Liver (tissue), 8 donors: ENCODE measurements at regions not wholly inside any gene's neighbourhood (a gene's known extent, or its start where the extent isn't known, plus 50 kb on each side); places are given as distances from the start of the nearest gene placed in this dataset.

ENCODE experiments used
- DNase-seq: peaks from one replicate; pipeline ENCODE4 v3.0.0-alpha.2; 2017; ENCODE audit warnings: low spot score
- H3K27ac ChIP-seq, 2 donors: one replicate each; pipeline ENCODE4 v1.7.0; 2013; ENCODE audit warnings: inconsistent platforms in 2 of 2, low read length in 2 of 2, control low read depth in 1 of 2, low read depth in 1 of 2, mild to moderate bottlenecking in 1 of 2
- H3K27me3 ChIP-seq, 4 donors: one replicate each; pipeline versions ENCODE4 v1.6.1 to v1.7.0; 2013; ENCODE audit warnings: low read length in 3 of 4, inconsistent platforms in 1 of 4, mild to moderate bottlenecking in 1 of 4, moderate library complexity in 1 of 4; ENCODE audit not compliant: control insufficient read depth in 4 of 4, insufficient read depth in 4 of 4
- H3K36me3 ChIP-seq, 4 donors: one replicate each; pipeline versions ENCODE4 v1.6.1 to v1.7.0; 2013; ENCODE audit warnings: low read length in 3 of 4, mild to moderate bottlenecking in 3 of 4, low read depth in 1 of 4, moderate library complexity in 1 of 4; ENCODE audit not compliant: control insufficient read depth in 4 of 4, insufficient read depth in 3 of 4
- H3K4me1 ChIP-seq, 4 donors: one replicate each; pipeline versions ENCODE4 v1.6.1 to v1.7.0; 2013; ENCODE audit warnings: low read length in 3 of 4, mild to moderate bottlenecking in 3 of 4, moderate library complexity in 1 of 4; ENCODE audit not compliant: control insufficient read depth in 4 of 4, insufficient read depth in 4 of 4
- H3K4me3 ChIP-seq, 3 donors: one replicate each; pipeline versions ENCODE4 v1.6.1 to v1.7.0; 2013; ENCODE audit warnings: low read length in 3 of 3, control low read depth in 1 of 3, low read depth in 1 of 3, mild to moderate bottlenecking in 1 of 3
- H3K9ac ChIP-seq, 2 donors: one replicate each; pipeline ENCODE4 v1.7.0; 2013; ENCODE audit warnings: low read length in 2 of 2, mild to moderate bottlenecking in 2 of 2, moderate library complexity in 2 of 2, control low read depth in 1 of 2, low read depth in 1 of 2
- H3K9me3 ChIP-seq, 4 donors: one replicate each; pipeline versions ENCODE4 v1.6.1 to v1.7.0; 2013; ENCODE audit warnings: low read length in 3 of 4; ENCODE audit not compliant: control insufficient read depth in 4 of 4
- FOXA1 ChIP-seq: IDR thresholded peaks from 2 replicates; pipeline ENCODE4 v1.6.1; 2016; ENCODE audit warnings: antibody characterized with exemption
- GABPA ChIP-seq, 2 donors: IDR thresholded peaks in 1 of 2; conservative IDR thresholded peaks in 1 of 2; 2 replicates each; pipeline ENCODE4 v1.6.1; 2016; ENCODE audit warnings: antibody characterized with exemption in 2 of 2, mild to moderate bottlenecking in 1 of 2, moderate library complexity in 1 of 2
- HNF4A ChIP-seq, 2 donors: conservative IDR thresholded peaks; 2 replicates each; pipeline ENCODE4 v1.6.1; 2016; ENCODE audit warnings: antibody characterized with exemption in 2 of 2, mild to moderate bottlenecking in 2 of 2
- HNF4G ChIP-seq: IDR thresholded peaks from 2 replicates; pipeline ENCODE4 v1.6.1; 2016; ENCODE audit warnings: antibody characterized with exemption
- JUND ChIP-seq, 2 donors: IDR thresholded peaks; 2 replicates each; pipeline ENCODE4 v1.6.1; 2016; ENCODE audit warnings: antibody characterized with exemption in 2 of 2
- NR2F2 ChIP-seq: IDR thresholded peaks from 2 replicates; pipeline ENCODE4 v1.6.1; 2016; ENCODE audit warnings: antibody characterized with exemption
- RAD21 ChIP-seq, 2 donors: IDR thresholded peaks; 2 replicates each; pipeline ENCODE4 v1.6.1; 2016; ENCODE audit warnings: antibody characterized with exemption in 2 of 2, mild to moderate bottlenecking in 2 of 2
- SP1 ChIP-seq: IDR thresholded peaks from 2 replicates; pipeline ENCODE4 v1.6.1; 2018; ENCODE audit warnings: antibody characterized with exemption, mild to moderate bottlenecking
- WGBS: extraction: QIAGEN DNeasy Blood & Tissue Kit; methylation state at CpG from one replicate; pipeline ENCODE4 v1.1.7; 2013; 5-methylcytosine and 5-hydroxymethylcytosine counted together
- TF ChIP-seq, protein P1 (sequence below): fragments of 150-350 bp; IDR thresholded peaks from 2 replicates; pipeline ENCODE4 v1.5.1; 2017; ENCODE audit warnings: improper control_type of control experiment, low read depth, low read length; ENCODE audit not compliant: missing input control
- TF ChIP-seq, protein P2 (sequence below): IDR thresholded peaks from 2 replicates; pipeline ENCODE4 v1.6.1; 2016; ENCODE audit warnings: antibody characterized with exemption
- TF ChIP-seq, protein P3 (sequence below): IDR thresholded peaks from 2 replicates; pipeline ENCODE4 v1.6.1; 2016; ENCODE audit warnings: antibody characterized with exemption, mild to moderate bottlenecking
- TF ChIP-seq, protein P4 (sequence below): IDR thresholded peaks from 2 replicates; pipeline ENCODE4 v1.6.1; 2016; ENCODE audit warnings: antibody characterized with exemption
- donor health status: healthy.
- donor health status: healthy.
- donor health status: healthy.
- donor health status: healthy.
- donor health status: healthy.

DNA sequence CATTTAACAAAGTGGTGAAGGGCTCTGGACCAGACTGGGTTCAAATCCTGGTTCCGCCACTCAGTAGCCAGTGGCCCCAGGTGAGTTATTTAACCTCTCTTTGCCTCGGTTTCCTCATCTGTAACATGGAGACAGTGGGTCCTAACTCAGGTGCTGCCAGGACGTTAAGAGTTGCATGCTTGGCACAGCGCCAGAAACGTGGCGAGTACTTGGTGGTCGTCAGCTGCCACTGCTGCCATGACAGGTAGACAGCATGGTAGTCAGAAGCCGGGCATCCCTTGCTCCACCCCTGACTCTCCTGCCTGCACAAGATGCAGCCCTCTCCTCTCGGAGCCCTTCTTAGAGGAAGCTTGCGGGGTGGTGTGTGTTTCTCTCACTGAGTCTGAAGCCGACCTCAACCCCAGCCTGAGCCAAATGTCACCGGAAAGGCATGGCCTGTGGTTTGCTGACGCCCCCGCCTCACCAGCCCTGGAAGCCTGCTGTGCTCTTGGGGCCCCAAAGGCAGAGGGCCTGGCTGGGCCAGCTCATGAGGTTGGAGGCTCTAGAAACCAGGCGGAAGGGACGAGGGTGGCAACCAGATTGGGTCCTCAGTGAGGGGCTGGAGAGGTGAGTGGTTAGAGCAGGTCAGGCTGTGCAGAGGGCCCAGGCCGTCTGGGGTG is 160.8 kb upstream of the TLE3 start:
- Histone ChIP-seq H3K4me1 (peaks cover 0 to 3% (median under 1%) of the 10 kb centered on the region in 4 donors), H3K9ac (no peak overlapping the region), H3K27me3 (no peaks in the 10 kb centered on the region), H3K27ac (no peak overlapping the region), H3K4me3 (no peak overlapping the region), H3K36me3 (no peaks in the 10 kb centered on the region), H3K9me3 (no peaks in the 10 kb centered on the region)
- WGBS, result 64% methylated on average over 17 of the region's 17 CpGs
- no peak for DNase-seq
- TF ChIP-seq, protein P1, sequence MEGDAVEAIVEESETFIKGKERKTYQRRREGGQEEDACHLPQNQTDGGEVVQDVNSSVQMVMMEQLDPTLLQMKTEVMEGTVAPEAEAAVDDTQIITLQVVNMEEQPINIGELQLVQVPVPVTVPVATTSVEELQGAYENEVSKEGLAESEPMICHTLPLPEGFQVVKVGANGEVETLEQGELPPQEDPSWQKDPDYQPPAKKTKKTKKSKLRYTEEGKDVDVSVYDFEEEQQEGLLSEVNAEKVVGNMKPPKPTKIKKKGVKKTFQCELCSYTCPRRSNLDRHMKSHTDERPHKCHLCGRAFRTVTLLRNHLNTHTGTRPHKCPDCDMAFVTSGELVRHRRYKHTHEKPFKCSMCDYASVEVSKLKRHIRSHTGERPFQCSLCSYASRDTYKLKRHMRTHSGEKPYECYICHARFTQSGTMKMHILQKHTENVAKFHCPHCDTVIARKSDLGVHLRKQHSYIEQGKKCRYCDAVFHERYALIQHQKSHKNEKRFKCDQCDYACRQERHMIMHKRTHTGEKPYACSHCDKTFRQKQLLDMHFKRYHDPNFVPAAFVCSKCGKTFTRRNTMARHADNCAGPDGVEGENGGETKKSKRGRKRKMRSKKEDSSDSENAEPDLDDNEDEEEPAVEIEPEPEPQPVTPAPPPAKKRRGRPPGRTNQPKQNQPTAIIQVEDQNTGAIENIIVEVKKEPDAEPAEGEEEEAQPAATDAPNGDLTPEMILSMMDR, result no peak
- no peak for TF ChIP-seq HNF4G
- no peak for TF ChIP-seq HNF4A (conservative IDR thresholded peaks at IDR 0.05)
- no peak for TF ChIP-seq GABPA (IDR thresholded peaks at IDR 0.05 in 1 of 2, conservative IDR thresholded peaks at IDR 0.05 in 1 of 2)

DNA sequence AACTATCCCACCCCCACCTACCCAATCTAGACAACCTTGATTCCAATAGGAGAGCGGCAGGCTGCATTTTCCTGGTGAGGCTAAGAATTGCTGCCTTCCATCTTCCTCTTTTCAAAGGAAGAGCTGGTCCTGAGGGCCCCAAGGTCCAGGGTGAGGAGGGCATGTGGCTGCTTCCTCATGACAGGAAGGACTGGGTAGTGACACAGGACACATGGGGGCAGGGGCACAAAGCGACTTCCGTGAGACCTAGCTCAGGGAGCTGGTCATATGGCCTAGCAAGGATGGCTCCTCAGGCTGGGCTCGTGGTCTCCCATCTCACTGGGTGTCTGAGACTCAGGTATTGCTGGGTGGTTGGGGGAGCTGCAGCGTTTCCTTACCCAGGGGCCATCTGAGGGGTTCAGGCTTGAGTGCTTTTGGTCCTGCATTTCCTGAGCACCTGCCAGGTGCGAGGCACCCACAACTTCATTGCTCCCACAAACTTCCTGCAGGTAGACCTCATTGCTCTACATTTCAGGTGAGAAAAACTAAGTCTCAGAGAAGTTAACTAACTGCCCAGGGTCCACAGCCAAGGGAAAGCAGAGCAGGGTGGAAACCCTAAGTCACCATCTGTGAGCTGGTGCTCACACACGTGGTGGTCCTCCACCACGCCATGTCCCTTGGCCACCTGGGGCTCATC is 160.0 kb upstream of the TLE3 start:
- Histone ChIP-seq H3K4me1 (peaks cover 0 to 3% (median under 1%) of the 10 kb centered on the region in 4 donors), H3K9ac (no peak overlapping the region), H3K27ac (no peak overlapping the region), H3K36me3 (no peaks in the 10 kb centered on the region), H3K9me3 (no peaks in the 10 kb centered on the region), H3K27me3 (no peaks in the 10 kb centered on the region), H3K4me3 (no peak overlapping the region)
- 82% methylated on average over 8 of the region's 8 CpGs for WGBS
- no peak for TF ChIP-seq RAD21 (IDR thresholded peaks at IDR 0.05)
- TF ChIP-seq, protein P2, sequence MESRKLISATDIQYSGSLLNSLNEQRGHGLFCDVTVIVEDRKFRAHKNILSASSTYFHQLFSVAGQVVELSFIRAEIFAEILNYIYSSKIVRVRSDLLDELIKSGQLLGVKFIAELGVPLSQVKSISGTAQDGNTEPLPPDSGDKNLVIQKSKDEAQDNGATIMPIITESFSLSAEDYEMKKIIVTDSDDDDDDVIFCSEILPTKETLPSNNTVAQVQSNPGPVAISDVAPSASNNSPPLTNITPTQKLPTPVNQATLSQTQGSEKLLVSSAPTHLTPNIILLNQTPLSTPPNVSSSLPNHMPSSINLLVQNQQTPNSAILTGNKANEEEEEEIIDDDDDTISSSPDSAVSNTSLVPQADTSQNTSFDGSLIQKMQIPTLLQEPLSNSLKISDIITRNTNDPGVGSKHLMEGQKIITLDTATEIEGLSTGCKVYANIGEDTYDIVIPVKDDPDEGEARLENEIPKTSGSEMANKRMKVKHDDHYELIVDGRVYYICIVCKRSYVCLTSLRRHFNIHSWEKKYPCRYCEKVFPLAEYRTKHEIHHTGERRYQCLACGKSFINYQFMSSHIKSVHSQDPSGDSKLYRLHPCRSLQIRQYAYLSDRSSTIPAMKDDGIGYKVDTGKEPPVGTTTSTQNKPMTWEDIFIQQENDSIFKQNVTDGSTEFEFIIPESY, result no peak
- TF ChIP-seq, protein P1, result no peak
- no peak for TF ChIP-seq FOXA1
- no peak for TF ChIP-seq GABPA (IDR thresholded peaks at IDR 0.05 in 1 of 2, conservative IDR thresholded peaks at IDR 0.05 in 1 of 2)
- no peak for TF ChIP-seq SP1
- no peak for TF ChIP-seq JUND (IDR thresholded peaks at IDR 0.05)
- TF ChIP-seq, protein P3, sequence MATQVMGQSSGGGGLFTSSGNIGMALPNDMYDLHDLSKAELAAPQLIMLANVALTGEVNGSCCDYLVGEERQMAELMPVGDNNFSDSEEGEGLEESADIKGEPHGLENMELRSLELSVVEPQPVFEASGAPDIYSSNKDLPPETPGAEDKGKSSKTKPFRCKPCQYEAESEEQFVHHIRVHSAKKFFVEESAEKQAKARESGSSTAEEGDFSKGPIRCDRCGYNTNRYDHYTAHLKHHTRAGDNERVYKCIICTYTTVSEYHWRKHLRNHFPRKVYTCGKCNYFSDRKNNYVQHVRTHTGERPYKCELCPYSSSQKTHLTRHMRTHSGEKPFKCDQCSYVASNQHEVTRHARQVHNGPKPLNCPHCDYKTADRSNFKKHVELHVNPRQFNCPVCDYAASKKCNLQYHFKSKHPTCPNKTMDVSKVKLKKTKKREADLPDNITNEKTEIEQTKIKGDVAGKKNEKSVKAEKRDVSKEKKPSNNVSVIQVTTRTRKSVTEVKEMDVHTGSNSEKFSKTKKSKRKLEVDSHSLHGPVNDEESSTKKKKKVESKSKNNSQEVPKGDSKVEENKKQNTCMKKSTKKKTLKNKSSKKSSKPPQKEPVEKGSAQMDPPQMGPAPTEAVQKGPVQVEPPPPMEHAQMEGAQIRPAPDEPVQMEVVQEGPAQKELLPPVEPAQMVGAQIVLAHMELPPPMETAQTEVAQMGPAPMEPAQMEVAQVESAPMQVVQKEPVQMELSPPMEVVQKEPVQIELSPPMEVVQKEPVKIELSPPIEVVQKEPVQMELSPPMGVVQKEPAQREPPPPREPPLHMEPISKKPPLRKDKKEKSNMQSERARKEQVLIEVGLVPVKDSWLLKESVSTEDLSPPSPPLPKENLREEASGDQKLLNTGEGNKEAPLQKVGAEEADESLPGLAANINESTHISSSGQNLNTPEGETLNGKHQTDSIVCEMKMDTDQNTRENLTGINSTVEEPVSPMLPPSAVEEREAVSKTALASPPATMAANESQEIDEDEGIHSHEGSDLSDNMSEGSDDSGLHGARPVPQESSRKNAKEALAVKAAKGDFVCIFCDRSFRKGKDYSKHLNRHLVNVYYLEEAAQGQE, result no peak
- TF ChIP-seq, protein P4, sequence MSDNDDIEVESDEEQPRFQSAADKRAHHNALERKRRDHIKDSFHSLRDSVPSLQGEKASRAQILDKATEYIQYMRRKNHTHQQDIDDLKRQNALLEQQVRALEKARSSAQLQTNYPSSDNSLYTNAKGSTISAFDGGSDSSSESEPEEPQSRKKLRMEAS, result no peak
- no peak for TF ChIP-seq NR2F2
- no peak for TF ChIP-seq HNF4G
- no peak for DNase-seq
